GM06990 (cell line): ENCODE measurements at regions not wholly inside any gene's neighbourhood (a gene's known extent, or its start where the extent isn't known, plus 50 kb on each side); places are given as distances from the start of the nearest gene placed in this dataset.

Experiments
- DNase-seq: peaks from one replicate; pipeline ENCODE4 v3.0.0-alpha.2; 2011; ENCODE audit not compliant: insufficient read length; ENCODE audit errors: extremely low read depth
- H3K27me3 ChIP-seq: replicated peaks from 2 replicates; pipeline ENCODE4 v1.6.0; 2011; ENCODE audit warnings: low read length; ENCODE audit not compliant: control insufficient read depth, insufficient read depth
- H3K36me3 ChIP-seq: 2 replicates; pipeline ENCODE4 v1.5.1; 2011; ENCODE audit warnings: low read length; ENCODE audit not compliant: control insufficient read depth, insufficient read depth
- H3K4me3 ChIP-seq: replicated peaks from 2 replicates; pipeline ENCODE4 v1.5.1; 2011; ENCODE audit warnings: low read depth, mild to moderate bottlenecking, control low read depth, low read length
- CTCF ChIP-seq: IDR thresholded peaks from 2 replicates; pipeline ENCODE4 v1.5.1; 2011; ENCODE audit warnings: low read length, control low read depth, mild to moderate bottlenecking, inconsistent platforms; ENCODE audit not compliant: insufficient read depth, poor library complexity, severe bottlenecking

GRCh38 chr11:113531575-113532451 lies 56.6 kb upstream of the DRD2 start:
- Histone ChIP-seq H3K36me3 (no peaks in the 10 kb centered on the region), H3K27me3 (no peaks in the 10 kb centered on the region; the same call in 1 of the 2 replicates), H3K4me3 (no peak overlapping the region)
- no peak for DNase-seq
- TF ChIP-seq CTCF = no peak

DNA sequence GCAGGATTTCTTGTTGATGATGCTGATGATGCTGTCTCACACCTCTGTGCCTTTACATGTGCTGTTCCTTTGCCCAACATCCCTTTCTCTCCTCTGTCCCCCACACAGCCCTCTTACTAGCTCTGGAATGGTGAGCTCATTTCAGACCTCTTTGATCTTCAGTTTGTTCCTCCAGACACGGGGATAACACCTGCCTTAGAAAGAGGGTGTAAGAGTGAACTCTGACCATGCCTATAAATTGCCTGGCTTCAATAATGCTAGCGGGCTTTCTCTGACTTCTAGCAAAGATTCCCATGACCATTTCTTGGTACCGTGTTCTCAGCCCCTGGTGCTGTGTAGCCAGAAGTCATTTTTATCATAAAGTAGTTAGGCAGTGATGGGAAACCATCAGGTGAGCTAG lies 55.9 kb upstream of the DRD2 start:
- H3K4me3 ChIP-seq = no peak overlapping the region
- TF ChIP-seq CTCF = no peak
- DNase-seq = no peak
- no peaks in the 10 kb centered on the region for H3K36me3 ChIP-seq
- H3K27me3 ChIP-seq = no peaks in the 10 kb centered on the region; the same call in 1 of the 2 replicates

DNA sequence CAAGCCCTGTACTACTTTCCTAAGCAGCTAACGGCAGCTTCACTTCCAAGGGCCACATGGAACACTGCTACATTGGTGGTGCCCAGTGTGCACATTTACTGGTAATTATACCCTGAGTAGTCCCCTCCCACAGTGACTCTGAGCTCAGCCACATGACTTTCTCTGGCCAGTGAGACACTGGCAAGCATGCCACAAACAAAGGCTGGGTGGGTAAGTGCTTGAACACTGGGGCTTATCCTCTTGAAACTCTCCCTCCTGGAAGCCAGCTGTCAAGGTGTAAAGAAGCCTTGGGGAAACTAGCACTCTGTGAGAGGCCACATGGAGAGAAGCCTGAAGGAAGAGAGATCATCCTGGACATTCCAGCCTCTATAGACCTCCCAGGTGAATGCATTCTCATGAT lies 54.4 kb upstream of the DRD2 start:
- Histone ChIP-seq H3K27me3 (no peaks in the 10 kb centered on the region; the same call in 1 of the 2 replicates), H3K4me3 (no peak overlapping the region), H3K36me3 (no peaks in the 10 kb centered on the region)
- DNase-seq = no peak
- no peak for TF ChIP-seq CTCF

DNA sequence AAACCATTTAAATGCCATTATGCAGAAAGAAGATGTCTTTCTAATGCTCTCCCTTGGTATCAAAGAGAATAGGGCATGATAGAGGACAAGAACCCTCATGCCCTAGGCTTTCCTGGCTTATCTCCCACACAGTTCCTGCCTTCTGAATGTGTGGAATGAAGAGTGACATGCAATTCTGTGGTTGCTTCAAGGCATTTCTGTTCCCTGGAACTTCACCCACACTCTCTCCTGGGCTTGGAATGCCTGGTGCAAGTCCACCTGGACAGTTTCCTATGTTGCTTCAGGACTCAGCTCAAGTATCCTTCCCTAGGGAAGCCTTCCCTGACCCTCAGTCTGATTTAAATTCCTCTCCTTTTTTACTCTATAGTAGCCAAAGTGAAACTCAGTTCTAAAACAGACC lies 53.8 kb upstream of the DRD2 start:
- H3K27me3 ChIP-seq = no peaks in the 10 kb centered on the region; the same call in 1 of the 2 replicates
- no peak for TF ChIP-seq CTCF
- no peak for DNase-seq
- no peak overlapping the region for H3K4me3 ChIP-seq
- no peaks in the 10 kb centered on the region for H3K36me3 ChIP-seq

DNA sequence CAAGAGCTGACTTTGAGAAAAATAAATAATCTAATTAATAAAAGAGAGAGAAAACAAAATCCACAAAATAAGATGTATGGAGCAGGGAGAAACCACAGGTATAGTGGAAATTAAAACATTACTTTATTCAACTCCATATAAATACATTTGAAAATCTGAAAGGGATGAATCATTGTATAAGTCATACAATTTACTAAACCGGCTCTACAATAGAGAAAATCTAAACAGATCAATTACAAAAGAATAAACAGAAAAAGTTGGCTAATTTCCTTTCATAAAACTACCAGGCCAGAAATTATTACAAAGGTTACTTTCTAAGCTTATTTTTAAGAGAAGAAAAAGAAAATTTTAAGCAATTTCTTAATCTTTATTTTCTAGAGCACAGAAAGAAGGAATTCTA lies 51.3 kb upstream of the DRD2 start:
- H3K4me3 ChIP-seq = no peak overlapping the region
- no peaks in the 10 kb centered on the region for H3K36me3 ChIP-seq
- TF ChIP-seq CTCF = no peak
- DNase-seq = no peak
- H3K27me3 ChIP-seq = no peaks in the 10 kb centered on the region
